Hepatocyte (in vitro differentiated cells): ENCODE measurements at regions not wholly inside any gene's neighbourhood (a gene's known extent, or its start where the extent isn't known, plus 50 kb on each side); places are given as distances from the start of the nearest gene placed in this dataset.
"Not testable (repeated sequence)": the region's sequence is repeated elsewhere in the genome, so short reads cannot be mapped to it uniquely, and the experiment has no call there.

Experiments used
- DNase-seq: peaks from one replicate; pipeline ENCODE4 v3.0.0-alpha.2; 2016; ENCODE audit warnings: low spot score
- H2AFZ ChIP-seq: fragments of 200-600 bp; sonication (generic); 2 replicates; pipeline ENCODE4 v1.6.0; 2016; ENCODE audit warnings: antibody characterized with exemption, mild to moderate bottlenecking
- H3K27ac ChIP-seq: fragments of 200-600 bp; sonication (generic); 2 replicates; pipeline ENCODE4 v1.5.1; 2016; ENCODE audit warnings: mild to moderate bottlenecking
- H3K27me3 ChIP-seq: fragments of 200-600 bp; sonication (generic); 2 replicates; pipeline ENCODE4 v1.6.1; 2016
- H3K36me3 ChIP-seq: fragments of 200-600 bp; sonication (generic); replicated peaks from 2 replicates; pipeline ENCODE4 v1.5.1; 2016; ENCODE audit warnings: low read depth; ENCODE audit not compliant: insufficient read depth
- H3K4me1 ChIP-seq: fragments of 200-600 bp; sonication (generic); 2 replicates; pipeline ENCODE4 v1.5.1; 2016; ENCODE audit warnings: mild to moderate bottlenecking, moderate library complexity; ENCODE audit not compliant: insufficient read depth
- H3K4me2 ChIP-seq: fragments of 200-600 bp; sonication (generic); 2 replicates; pipeline ENCODE4 v1.6.0; 2016
- H3K4me3 ChIP-seq: fragments of 200-600 bp; sonication (generic); 2 replicates; pipeline ENCODE4 v1.5.1; 2016; ENCODE audit warnings: mild to moderate bottlenecking
- H3K79me2 ChIP-seq: fragments of 200-600 bp; sonication (generic); 2 replicates; pipeline ENCODE4 v1.6.0; 2017; ENCODE audit warnings: mild to moderate bottlenecking
- H3K9me2 ChIP-seq: fragments of 200-600 bp; sonication (generic); replicated peaks from 2 replicates; pipeline ENCODE4 v1.6.0; 2017; ENCODE audit warnings: mild to moderate bottlenecking; ENCODE audit not compliant: insufficient read depth
- H3K9me3 ChIP-seq: fragments of 200-600 bp; sonication (generic); 2 replicates; pipeline ENCODE4 v1.5.1; 2016; ENCODE audit warnings: low read depth, mild to moderate bottlenecking
- H4K20me1 ChIP-seq: fragments of 200-600 bp; sonication (generic); 2 replicates; pipeline ENCODE4 v1.6.0; 2016; ENCODE audit warnings: mild to moderate bottlenecking; ENCODE audit not compliant: insufficient read depth, poor library complexity, severe bottlenecking
- CTCF ChIP-seq: fragments of 200-600 bp; sonication (generic); IDR thresholded peaks from 2 replicates; pipeline ENCODE4 v1.5.1; 2016; ENCODE audit warnings: antibody characterized with exemption, mild to moderate bottlenecking; ENCODE audit not compliant: poor library complexity
- EZH2 ChIP-seq: fragments of 200-600 bp; sonication (generic); IDR thresholded peaks from 2 replicates; pipeline ENCODE4 v1.6.1; 2016; ENCODE audit warnings: antibody characterized with exemption, mild to moderate bottlenecking, borderline replicate concordance
- EZH2phosphoT487 ChIP-seq: fragments of 200-600 bp; sonication (generic); IDR thresholded peaks from one replicate; pipeline ENCODE4 v1.6.1; 2018; ENCODE audit warnings: antibody characterized with exemption, mild to moderate bottlenecking, low read depth, moderate library complexity; ENCODE audit not compliant: unreplicated experiment, severe bottlenecking
- WGBS: methylation state at CpG from one replicate; pipeline ENCODE4 v1.1.6; 2016; ENCODE audit warnings: low lambda C conversion rate; ENCODE audit errors: missing lambda C conversion rate; 5-methylcytosine and 5-hydroxymethylcytosine counted together

- Histone ChIP-seq H2AFZ (no peak overlapping the region), H3K27ac (no peak overlapping the region), H3K27me3 (no peaks in the 10 kb centered on the region), H4K20me1 (no peaks in the 10 kb centered on the region), H3K79me2 (no peaks in the 10 kb centered on the region), H3K9me2 (no peaks in the 10 kb centered on the region), H3K9me3 (no peaks in the 10 kb centered on the region), H3K4me1 (peaks cover 11% of the 10 kb centered on the region), H3K4me3 (no peak overlapping the region), H3K4me2 (no peak overlapping the region), H3K36me3 (no peaks in the 10 kb centered on the region)
- 88% methylated on average over 8 of the region's 8 CpGs for WGBS
- no peak for DNase-seq
- no peak for TF ChIP-seq EZH2phosphoT487
- no peak for TF ChIP-seq CTCF
- no peak for TF ChIP-seq EZH2
Measured at GRCh38 chr1:30660241-30660640, 63.1 kb downstream of the MATN1 start.

- DNase-seq: no peak
- no peak overlapping the region for H3K4me2 ChIP-seq
- TF ChIP-seq EZH2: no peak
- no peak for TF ChIP-seq CTCF
- no peak for TF ChIP-seq EZH2phosphoT487
- H2AFZ ChIP-seq: no peak overlapping the region
- H3K9me3 ChIP-seq: no peaks in the 10 kb centered on the region
- H3K27me3 ChIP-seq: no peaks in the 10 kb centered on the region
- H3K79me2 ChIP-seq: no peaks in the 10 kb centered on the region
- H3K4me3 ChIP-seq: no peak overlapping the region
- no peaks in the 10 kb centered on the region for H4K20me1 ChIP-seq
- peaks cover 11% of the 10 kb centered on the region for H3K4me1 ChIP-seq
- H3K27ac ChIP-seq: no peak overlapping the region
- 86% methylated on average over 8 of the region's 8 CpGs for WGBS
- no peaks in the 10 kb centered on the region for H3K9me2 ChIP-seq
- H3K36me3 ChIP-seq: no peaks in the 10 kb centered on the region
Measured at GRCh38 chr1:30659702-30660101, 63.7 kb downstream of the MATN1 start.

- H2AFZ ChIP-seq, H3K9me3 ChIP-seq, H3K9me2 ChIP-seq, H3K4me3 ChIP-seq, H3K36me3 ChIP-seq, H3K79me2 ChIP-seq, H3K27me3 ChIP-seq, H3K27ac ChIP-seq, H3K4me1 ChIP-seq, H4K20me1 ChIP-seq, DNase-seq, H3K4me2 ChIP-seq: not testable (repeated sequence)
- WGBS: 87% methylated on average over 4 of the region's 4 CpGs
Measured at GRCh38 chr1:30658375-30658774, 65.0 kb downstream of the MATN1 start.

- Histone ChIP-seq H4K20me1 (no peaks in the 10 kb centered on the region), H3K9me2 (no peaks in the 10 kb centered on the region), H3K27ac (no peak overlapping the region), H3K79me2 (no peaks in the 10 kb centered on the region), H3K9me3 (no peaks in the 10 kb centered on the region), H3K4me1 (peaks cover under 1% of the 10 kb centered on the region), H3K4me3 (no peak overlapping the region), H3K36me3 (no peaks in the 10 kb centered on the region), H3K4me2 (no peak overlapping the region), H2AFZ (no peak overlapping the region), H3K27me3 (no peaks in the 10 kb centered on the region)
- TF ChIP-seq CTCF: no peak
- no peak for TF ChIP-seq EZH2phosphoT487
- no peak for TF ChIP-seq EZH2
- WGBS: 89% methylated on average over 8 of the region's 8 CpGs
- DNase-seq: no peak
Measured at GRCh38 chr1:30658014-30658336, 65.4 kb downstream of the MATN1 start.
